Transverse colon (tissue), 3 donors: ENCODE measurements at regions not wholly inside any gene's neighbourhood (a gene's known extent, or its start where the extent isn't known, plus 50 kb on each side); places are given as distances from the start of the nearest gene placed in this dataset.

ENCODE experiments used
- EP300 ChIP-seq: sonication (generic); formaldehyde crosslinking; IDR thresholded peaks from one replicate; pipeline ENCODE4 v1.6.1; 2017; ENCODE audit warnings: antibody characterized with exemption, low read depth
- TF ChIP-seq, protein P1 (sequence below), 5 experiments: fragments of 200-600 bp in 3 of 5; fragments of 450-650 bp in 2 of 5; sonication (generic) in 3 of 5; IDR thresholded peaks; 1 replicate in 2 of 5; 2 replicates in 3 of 5; pipeline ENCODE4 v1.5.1; 2016 to 2017; ENCODE audit warnings: antibody characterized with exemption in 5 of 5, inconsistent platforms in 3 of 5, mild to moderate bottlenecking in 2 of 5, moderate library complexity in 1 of 5

DNA sequence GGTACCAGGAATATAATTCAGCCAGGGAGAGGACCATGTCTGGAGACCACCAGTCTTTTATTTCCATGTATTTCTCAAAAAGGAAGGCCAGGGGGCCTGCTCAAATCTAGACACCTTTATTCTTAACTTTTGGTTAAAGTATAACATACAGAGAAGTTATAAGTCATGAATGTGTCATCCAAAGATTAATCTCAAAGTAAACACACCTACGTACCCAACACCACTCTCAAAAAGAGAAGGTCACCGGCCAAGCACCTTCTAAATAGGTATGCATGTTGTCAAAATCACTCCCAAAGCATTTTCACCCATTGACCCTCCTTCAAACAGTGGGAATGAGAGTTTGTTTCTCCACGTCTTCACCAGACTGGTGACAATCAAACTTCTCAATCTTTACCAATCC lies 60.0 kb upstream of the FZD10 start:
- no peak for TF ChIP-seq EP300
- TF ChIP-seq, protein P1, sequence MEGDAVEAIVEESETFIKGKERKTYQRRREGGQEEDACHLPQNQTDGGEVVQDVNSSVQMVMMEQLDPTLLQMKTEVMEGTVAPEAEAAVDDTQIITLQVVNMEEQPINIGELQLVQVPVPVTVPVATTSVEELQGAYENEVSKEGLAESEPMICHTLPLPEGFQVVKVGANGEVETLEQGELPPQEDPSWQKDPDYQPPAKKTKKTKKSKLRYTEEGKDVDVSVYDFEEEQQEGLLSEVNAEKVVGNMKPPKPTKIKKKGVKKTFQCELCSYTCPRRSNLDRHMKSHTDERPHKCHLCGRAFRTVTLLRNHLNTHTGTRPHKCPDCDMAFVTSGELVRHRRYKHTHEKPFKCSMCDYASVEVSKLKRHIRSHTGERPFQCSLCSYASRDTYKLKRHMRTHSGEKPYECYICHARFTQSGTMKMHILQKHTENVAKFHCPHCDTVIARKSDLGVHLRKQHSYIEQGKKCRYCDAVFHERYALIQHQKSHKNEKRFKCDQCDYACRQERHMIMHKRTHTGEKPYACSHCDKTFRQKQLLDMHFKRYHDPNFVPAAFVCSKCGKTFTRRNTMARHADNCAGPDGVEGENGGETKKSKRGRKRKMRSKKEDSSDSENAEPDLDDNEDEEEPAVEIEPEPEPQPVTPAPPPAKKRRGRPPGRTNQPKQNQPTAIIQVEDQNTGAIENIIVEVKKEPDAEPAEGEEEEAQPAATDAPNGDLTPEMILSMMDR (IDR thresholded peaks at IDR 0.05), result no peak
